Fibroblast of pulmonary artery (primary cell): ENCODE measurements at regions not wholly inside any gene's neighbourhood (a gene's known extent, or its start where the extent isn't known, plus 50 kb on each side); places are given as distances from the start of the nearest gene placed in this dataset.

Experiments used
- DNase-seq: peaks from one replicate; pipeline ENCODE4 v3.0.0-alpha.2; 2010; ENCODE audit warnings: low read depth
- H3K4me3 ChIP-seq: replicated peaks from 2 replicates; pipeline ENCODE4 v1.5.1; 2011; ENCODE audit warnings: low read depth, mild to moderate bottlenecking, control low read depth, low read length, moderate library complexity
- CTCF ChIP-seq: IDR thresholded peaks from 2 replicates; pipeline ENCODE4 v1.5.1; 2011; ENCODE audit warnings: mild to moderate bottlenecking, control low read depth, low read length, inconsistent platforms; ENCODE audit errors: missing control alignments

- peak; percentile 65 for DNase-seq
- peak; percentile 77 for TF ChIP-seq CTCF
- no peak overlapping the region for H3K4me3 ChIP-seq
Measured at GRCh38 chr20:40160097-40160550, 528.9 kb downstream of the MAFB start.

GRCh38 chr20:40159276-40159675 is 529.8 kb downstream of the MAFB start:
- DNase-seq, result no peak
- H3K4me3 ChIP-seq, result no peak overlapping the region
- TF ChIP-seq CTCF, result no peak

GRCh38 chr20:40156600-40157317 is 532.3 kb downstream of the MAFB start:
- no peak overlapping the region for H3K4me3 ChIP-seq
- TF ChIP-seq CTCF, result no peak
- DNase-seq, result no peak

GRCh38 chr20:40154514-40154913 is 534.5 kb downstream of the MAFB start:
- no peak for DNase-seq
- no peak for TF ChIP-seq CTCF
- H3K4me3 ChIP-seq, result no peak overlapping the region

- no peak overlapping the region for H3K4me3 ChIP-seq
- TF ChIP-seq CTCF, result no peak
- DNase-seq, result no peak
Measured at GRCh38 chr20:40148886-40149285, 540.1 kb downstream of the MAFB start.

- no peak for DNase-seq
- H3K4me3 ChIP-seq, result no peak overlapping the region
- TF ChIP-seq CTCF, result no peak
Measured at GRCh38 chr20:40146071-40146470, 543.0 kb downstream of the MAFB start.

- no peak overlapping the region for H3K4me3 ChIP-seq
- no peak for DNase-seq
- no peak for TF ChIP-seq CTCF
Measured at GRCh38 chr20:40144581-40144980, 544.5 kb downstream of the MAFB start.
